HFFc6 (cell line): ENCODE measurements at regions not wholly inside any gene's neighbourhood (a gene's known extent, or its start where the extent isn't known, plus 50 kb on each side); places are given as distances from the start of the nearest gene placed in this dataset.

Experiments
- DNase-seq: peaks from one replicate; pipeline ENCODE4 v3.0.0-alpha.2; 2018
- H3K27ac Mint-ChIP-seq: 2 replicates; pipeline ENCODE4 v1.8.0; 2020; ENCODE audit warnings: mild to moderate bottlenecking, mixed read lengths
- H3K27me3 Mint-ChIP-seq: 2 replicates; pipeline ENCODE4 v1.8.0; 2021; ENCODE audit warnings: mild to moderate bottlenecking, moderate library complexity, mixed read lengths; ENCODE audit not compliant: insufficient read depth
- H3K36me3 Mint-ChIP-seq: 2 replicates; pipeline ENCODE4 v1.8.0; 2021; ENCODE audit warnings: low read depth, mixed read lengths
- H3K4me1 Mint-ChIP-seq: 2 replicates; pipeline ENCODE4 v1.8.0; 2020; ENCODE audit warnings: low read depth, mixed read lengths
- H3K4me3 Mint-ChIP-seq: 2 replicates; pipeline ENCODE4 v1.8.0; 2020; ENCODE audit warnings: mild to moderate bottlenecking, moderate library complexity, mixed read lengths
- H3K9me3 Mint-ChIP-seq: 2 replicates; pipeline ENCODE4 v1.8.0; 2020; ENCODE audit warnings: mild to moderate bottlenecking, mixed read lengths
- TF ChIP-seq, protein P1 (sequence below): fragments of 200-600 bp; sonication (generic); IDR thresholded peaks from 2 replicates; pipeline ENCODE4 v1.5.0; 2021; ENCODE audit warnings: antibody characterized with exemption, mild to moderate bottlenecking

DNA sequence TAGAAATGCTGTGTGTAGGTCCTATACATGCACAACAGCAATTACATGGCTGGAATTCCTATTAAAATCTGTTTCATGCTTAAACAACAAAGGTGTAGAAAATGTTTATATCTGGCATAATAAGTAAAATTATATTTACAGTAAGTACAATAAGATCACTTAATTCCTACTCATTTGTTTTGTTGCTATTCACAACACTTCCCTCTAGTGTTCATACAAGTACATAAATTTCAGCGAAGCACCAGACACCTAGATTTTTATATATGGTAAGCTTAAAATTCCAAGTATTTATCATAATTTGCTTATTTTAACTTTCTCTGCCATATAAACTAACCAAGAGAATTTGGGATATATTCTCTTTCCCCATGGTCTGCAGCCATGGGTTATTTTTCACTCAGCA is 51.8 kb upstream of the ANK3 start:
- TF ChIP-seq, protein P1, sequence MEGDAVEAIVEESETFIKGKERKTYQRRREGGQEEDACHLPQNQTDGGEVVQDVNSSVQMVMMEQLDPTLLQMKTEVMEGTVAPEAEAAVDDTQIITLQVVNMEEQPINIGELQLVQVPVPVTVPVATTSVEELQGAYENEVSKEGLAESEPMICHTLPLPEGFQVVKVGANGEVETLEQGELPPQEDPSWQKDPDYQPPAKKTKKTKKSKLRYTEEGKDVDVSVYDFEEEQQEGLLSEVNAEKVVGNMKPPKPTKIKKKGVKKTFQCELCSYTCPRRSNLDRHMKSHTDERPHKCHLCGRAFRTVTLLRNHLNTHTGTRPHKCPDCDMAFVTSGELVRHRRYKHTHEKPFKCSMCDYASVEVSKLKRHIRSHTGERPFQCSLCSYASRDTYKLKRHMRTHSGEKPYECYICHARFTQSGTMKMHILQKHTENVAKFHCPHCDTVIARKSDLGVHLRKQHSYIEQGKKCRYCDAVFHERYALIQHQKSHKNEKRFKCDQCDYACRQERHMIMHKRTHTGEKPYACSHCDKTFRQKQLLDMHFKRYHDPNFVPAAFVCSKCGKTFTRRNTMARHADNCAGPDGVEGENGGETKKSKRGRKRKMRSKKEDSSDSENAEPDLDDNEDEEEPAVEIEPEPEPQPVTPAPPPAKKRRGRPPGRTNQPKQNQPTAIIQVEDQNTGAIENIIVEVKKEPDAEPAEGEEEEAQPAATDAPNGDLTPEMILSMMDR: peak; percentile 79
- H3K4me1 Mint-ChIP-seq: peaks cover 12% of the 10 kb centered on the region

DNA sequence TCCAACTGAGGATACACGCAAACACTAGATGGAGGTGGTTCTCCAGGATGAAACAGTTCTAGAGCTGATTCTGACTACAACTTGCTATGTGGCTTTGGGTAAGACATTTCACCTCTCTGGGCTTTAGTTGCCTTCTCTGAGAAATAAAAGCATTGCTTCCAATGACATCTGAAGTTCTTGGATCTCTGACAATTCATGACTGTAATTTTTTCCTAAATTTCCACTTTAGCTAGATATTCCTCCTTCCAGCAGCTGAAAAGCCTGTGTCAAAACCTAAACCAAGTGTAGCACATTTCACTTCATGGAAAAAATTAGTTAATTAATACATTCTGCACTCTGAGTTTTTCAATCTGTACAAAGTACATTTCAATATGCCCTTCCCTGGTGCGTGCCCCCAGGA is 50.0 kb upstream of the ANK3 start:
- DNase-seq: no peak
- TF ChIP-seq, protein P1: no peak
- H3K36me3 Mint-ChIP-seq: no peaks in the 10 kb centered on the region
- H3K4me1 Mint-ChIP-seq: no peaks in the 10 kb centered on the region
- no peaks in the 10 kb centered on the region for H3K9me3 Mint-ChIP-seq
- no peak overlapping the region for H3K27ac Mint-ChIP-seq
- H3K27me3 Mint-ChIP-seq: peaks cover 8% of the 10 kb centered on the region; the same call in 1 of the 2 replicates
- H3K4me3 Mint-ChIP-seq: no peak overlapping the region

More for the DNA sequence above, 51.8 kb upstream of the ANK3 start:
- Mint-ChIP-seq H3K9me3 (no peaks in the 10 kb centered on the region), H3K4me3 (no peak overlapping the region), H3K36me3 (no peaks in the 10 kb centered on the region), H3K27ac (no peak overlapping the region), H3K27me3 (peaks cover 8% of the 10 kb centered on the region; the same call in 1 of the 2 replicates)
- peak; percentile 27 for DNase-seq
